Neural cell (in vitro differentiated cells): ENCODE measurements at regions not wholly inside any gene's neighbourhood (a gene's known extent, or its start where the extent isn't known, plus 50 kb on each side); places are given as distances from the start of the nearest gene placed in this dataset.

Experiments used
- H2AFZ ChIP-seq: fragments of 200-600, 300-800 bp; sonication (generic), shearing (Covaris generic); 2 replicates; pipeline ENCODE4 v1.6.0; 2014; ENCODE audit warnings: low read depth, mild to moderate bottlenecking, antibody characterized with exemption, low read length, moderate library complexity
- H3F3A ChIP-seq: fragments of 200-600 bp; shearing (Covaris generic); 2 replicates; pipeline ENCODE4 v1.6.1; 2016; ENCODE audit warnings: mild to moderate bottlenecking, moderate library complexity, mixed read lengths, antibody characterized with exemption, low read length; ENCODE audit not compliant: insufficient read depth, poor library complexity, severe bottlenecking
- H3K27ac ChIP-seq: fragments of 200-600, 300-800 bp; sonication (generic), shearing (Covaris generic); 2 replicates; pipeline ENCODE4 v1.5.1; 2014; ENCODE audit warnings: mild to moderate bottlenecking, low read length, moderate library complexity
- H3K27me3 ChIP-seq: fragments of 300-800, 200-600 bp; sonication (generic), shearing (Covaris generic); 2 replicates; pipeline ENCODE4 v1.6.0; 2014; ENCODE audit warnings: mild to moderate bottlenecking, low read depth, low read length, moderate library complexity; ENCODE audit not compliant: insufficient read depth
- H3K36me3 ChIP-seq: fragments of 300-800, 200-600 bp; sonication (generic), shearing (Covaris generic); 2 replicates; pipeline ENCODE4 v1.5.1; 2014; ENCODE audit warnings: mild to moderate bottlenecking, antibody characterized with exemption, low read length, moderate library complexity; ENCODE audit not compliant: insufficient read depth
- H3K4me2 ChIP-seq: fragments of 300-800, 200-600 bp; sonication (generic), shearing (Covaris generic); 2 replicates; pipeline ENCODE4 v1.6.0; 2014; ENCODE audit warnings: mild to moderate bottlenecking, low read length
- H3K4me3 ChIP-seq: fragments of 300-800, 200-600 bp; sonication (generic), shearing (Covaris generic); 2 replicates; pipeline ENCODE4 v1.5.1; 2014; ENCODE audit warnings: mild to moderate bottlenecking, low read length, moderate library complexity
- H3K79me2 ChIP-seq: fragments of 200-600 bp; shearing (Covaris generic); replicated peaks from 2 replicates; pipeline ENCODE4 v1.6.0; 2014; ENCODE audit warnings: mild to moderate bottlenecking, low read length, moderate library complexity; ENCODE audit not compliant: insufficient read depth
- H3K9ac ChIP-seq: fragments of 300-800, 200-600 bp; sonication (generic), shearing (Covaris generic); 2 replicates; pipeline ENCODE4 v1.6.1; 2016; ENCODE audit warnings: mild to moderate bottlenecking, low read length, mixed read lengths
- H3K9me2 ChIP-seq: fragments of 200-600 bp; shearing (Covaris generic); 2 replicates; pipeline ENCODE4 v1.6.1; 2016; ENCODE audit warnings: mild to moderate bottlenecking, low read length, mixed read lengths; ENCODE audit not compliant: insufficient read depth
- H3K9me3 ChIP-seq: fragments of 200-600, 300-800 bp; sonication (generic), shearing (Covaris generic); 2 replicates; pipeline ENCODE4 v1.6.1; 2016; ENCODE audit warnings: mild to moderate bottlenecking, mixed run types, low read length, moderate library complexity, mixed read lengths
- H4K20me1 ChIP-seq: fragments of 200-600 bp; shearing (Covaris generic); 2 replicates; pipeline ENCODE4 v1.6.1; 2016; ENCODE audit warnings: mild to moderate bottlenecking, mixed run types; ENCODE audit not compliant: insufficient read depth
- CTCF ChIP-seq: fragments of 450-650 bp; IDR thresholded peaks from 2 replicates; pipeline ENCODE4 v1.5.1; 2014; ENCODE audit warnings: antibody characterized with exemption, mild to moderate bottlenecking, moderate library complexity; ENCODE audit not compliant: poor library complexity, severe bottlenecking
- EP300 ChIP-seq: fragments of 450-650 bp; conservative IDR thresholded peaks from 2 replicates; pipeline ENCODE4 v1.6.1; 2014; ENCODE audit warnings: antibody characterized with exemption, mild to moderate bottlenecking, moderate library complexity; ENCODE audit not compliant: poor library complexity, severe bottlenecking
- EZH2 ChIP-seq: fragments of 200-600, 300-800 bp; shearing (Covaris generic), sonication (generic); IDR thresholded peaks from 2 replicates; pipeline ENCODE4 v1.6.1; 2014; ENCODE audit warnings: antibody characterized with exemption, low read length, borderline replicate concordance, mild to moderate bottlenecking; ENCODE audit not compliant: insufficient read depth, poor library complexity, severe bottlenecking
- MXI1 ChIP-seq: fragments of 450-650 bp; conservative IDR thresholded peaks from 2 replicates; pipeline ENCODE4 v1.6.1; 2014; ENCODE audit warnings: antibody characterized with exemption, mild to moderate bottlenecking; ENCODE audit not compliant: poor library complexity, severe bottlenecking
- POLR2AphosphoS5 ChIP-seq: IDR thresholded peaks from 2 replicates; pipeline ENCODE4 v1.6.1; 2012
- RAD21 ChIP-seq: fragments of 450-650 bp; conservative IDR thresholded peaks from 2 replicates; pipeline ENCODE4 v1.6.1; 2014; ENCODE audit warnings: antibody characterized with exemption, mild to moderate bottlenecking, moderate library complexity
- REST ChIP-seq: IDR thresholded peaks from 2 replicates; pipeline ENCODE4 v1.6.1; 2012; ENCODE audit warnings: borderline replicate concordance

- H3K9ac ChIP-seq, result peak overlapping the region; percentile 5
- no peak overlapping the region for H3K27ac ChIP-seq
- no peaks in the 10 kb centered on the region for H4K20me1 ChIP-seq
- H3K9me2 ChIP-seq, result peaks cover 1% of the 10 kb centered on the region
- H3K36me3 ChIP-seq, result no peaks in the 10 kb centered on the region
- H2AFZ ChIP-seq, result no peak overlapping the region
- H3K9me3 ChIP-seq, result no peaks in the 10 kb centered on the region
- H3K4me3 ChIP-seq, result peak overlapping the region; percentile 69
- no peaks in the 10 kb centered on the region for H3F3A ChIP-seq
- H3K79me2 ChIP-seq, result no peaks in the 10 kb centered on the region
- H3K27me3 ChIP-seq, result peaks cover 41% of the 10 kb centered on the region
- TF ChIP-seq REST, result no peak
- TF ChIP-seq EP300, result peak; percentile 13
- TF ChIP-seq POLR2AphosphoS5, result peak; percentile 70
- TF ChIP-seq RAD21, result peak; percentile 42
- TF ChIP-seq EZH2, result peak; percentile 25
- TF ChIP-seq MXI1, result no peak
- peak; percentile 49 for TF ChIP-seq CTCF
- H3K4me2 ChIP-seq, result peak overlapping the region; percentile 4
Measured at GRCh38 chr18:55779691-55780585, 191.9 kb upstream of the TCF4 start.

- Histone ChIP-seq H3K27ac (no peak overlapping the region), H3K4me3 (peak overlapping the region; percentile 69), H3K79me2 (no peaks in the 10 kb centered on the region), H3K27me3 (peaks cover 41% of the 10 kb centered on the region), H3F3A (no peaks in the 10 kb centered on the region), H3K4me2 (peak overlapping the region; percentile 4), H3K9me3 (no peaks in the 10 kb centered on the region), H2AFZ (no peak overlapping the region), H4K20me1 (no peaks in the 10 kb centered on the region), H3K9ac (no peak overlapping the region), H3K9me2 (no peaks in the 10 kb centered on the region), H3K36me3 (no peaks in the 10 kb centered on the region)
- TF ChIP-seq RAD21, result no peak
- peak; percentile 10 for TF ChIP-seq EZH2
Measured at GRCh38 chr18:55778788-55779690, 191.0 kb upstream of the TCF4 start.
